GM12878 (cell line): ENCODE measurements at regions not wholly inside any gene's neighbourhood (a gene's known extent, or its start where the extent isn't known, plus 50 kb on each side); places are given as distances from the start of the nearest gene placed in this dataset.

Experiments
- BACH1 ChIP-seq: fragments of 450-650 bp; IDR thresholded peaks from 2 replicates; pipeline ENCODE4 v1.6.1; 2017; ENCODE audit warnings: mild to moderate bottlenecking, borderline replicate concordance
- CHD2 ChIP-seq: IDR thresholded peaks from 2 replicates; pipeline ENCODE4 v1.6.1; 2011; ENCODE audit warnings: low read depth, low read length, improper control_type of control experiment, borderline replicate concordance
- CTCF ChIP-seq, 3 experiments: IDR thresholded peaks in 2 of 3; conservative IDR thresholded peaks in 1 of 3; 2 replicates each; pipeline ENCODE4 v1.5.1; 2011; ENCODE audit warnings: low read depth in 3 of 3, low read length in 3 of 3, mild to moderate bottlenecking in 3 of 3, control low read depth in 2 of 3, moderate library complexity in 2 of 3, inconsistent platforms in 1 of 3, mixed read lengths in 1 of 3; ENCODE audit not compliant: control insufficient read depth in 2 of 3, insufficient read depth in 1 of 3; ENCODE audit errors: extremely low read depth in 1 of 3
- EP300 ChIP-seq, 2 experiments: fragments of 150-350 bp in 1 of 2; IDR thresholded peaks; 2 replicates each; pipeline ENCODE4 v1.6.1; 2011 to 2012; ENCODE audit warnings: low read depth in 2 of 2, low read length in 2 of 2, borderline replicate concordance in 1 of 2, improper control_type of control experiment in 1 of 2, inconsistent platforms in 1 of 2; ENCODE audit not compliant: control insufficient read depth in 1 of 2
- MAX ChIP-seq: IDR thresholded peaks from 2 replicates; pipeline ENCODE4 v1.6.1; 2012; ENCODE audit warnings: low read depth, low read length, improper control_type of control experiment
- MXI1 ChIP-seq: fragments of 150-350 bp; IDR thresholded peaks from 2 replicates; pipeline ENCODE4 v1.6.1; 2011; ENCODE audit warnings: low read depth, mild to moderate bottlenecking, inconsistent platforms, low read length, improper control_type of control experiment
- POLR2A ChIP-seq: IDR thresholded peaks from 2 replicates; pipeline ENCODE4 v1.6.1; 2011; ENCODE audit warnings: low read depth, mild to moderate bottlenecking, low read length
- RAD21 ChIP-seq: IDR thresholded peaks from 2 replicates; pipeline ENCODE4 v1.6.1; 2011; ENCODE audit warnings: mild to moderate bottlenecking, low read depth, low read length, moderate library complexity; ENCODE audit not compliant: insufficient read depth
- RAD51 ChIP-seq: fragments of 450-650 bp; IDR thresholded peaks from 2 replicates; pipeline ENCODE4 v1.6.1; 2016; ENCODE audit warnings: moderate library complexity, mild to moderate bottlenecking, inconsistent platforms
- SP1 ChIP-seq: IDR thresholded peaks from one replicate; pipeline ENCODE4 v1.6.1; 2011; ENCODE audit warnings: low read depth, low read length
- YY1 ChIP-seq: IDR thresholded peaks from 2 replicates; pipeline ENCODE4 v1.6.1; 2011; ENCODE audit warnings: low read depth, mild to moderate bottlenecking, low read length
- ZBTB33 ChIP-seq: fragments of 450-650 bp; IDR thresholded peaks from 2 replicates; pipeline ENCODE4 v1.6.1; 2017; ENCODE audit warnings: mild to moderate bottlenecking
- ZNF24 ChIP-seq: fragments of 450-650 bp; IDR thresholded peaks from 2 replicates; pipeline ENCODE4 v1.6.1; 2017; ENCODE audit warnings: antibody characterized with exemption, mild to moderate bottlenecking

- no peak for TF ChIP-seq YY1
- no peak for TF ChIP-seq RAD51
- TF ChIP-seq MXI1, result no peak
- no peak for TF ChIP-seq POLR2A
- no peak for TF ChIP-seq CTCF (IDR thresholded peaks at IDR 0.05 in 2 of 3, conservative IDR thresholded peaks at IDR 0.05 in 1 of 3; ENCODE audit: control insufficient read depth in 2 of 3, extremely low read depth in 1 of 3, insufficient read depth in 1 of 3, low read depth in 3 of 3, low read length in 3 of 3)
- no peak for TF ChIP-seq RAD21
- TF ChIP-seq ZNF24, result no peak
- no peak for TF ChIP-seq SP1
- TF ChIP-seq MAX, result no peak
- no peak for TF ChIP-seq CHD2
- no peak for TF ChIP-seq EP300 (IDR thresholded peaks at IDR 0.05; ENCODE audit: borderline replicate concordance in 1 of 2, control insufficient read depth in 1 of 2, low read depth in 2 of 2, low read length in 2 of 2)
- no peak for TF ChIP-seq BACH1
- no peak for TF ChIP-seq ZBTB33
Observed at GRCh38 chr9:21624675-21625644, 142.8 kb upstream of the IFNE start.
